PC-9 (cell line): ENCODE measurements at regions not wholly inside any gene's neighbourhood (a gene's known extent, or its start where the extent isn't known, plus 50 kb on each side); places are given as distances from the start of the nearest gene placed in this dataset.

Experiments used
- CTCF ChIP-seq: fragments of 200-600 bp; sonication (generic); conservative IDR thresholded peaks from 2 replicates; pipeline ENCODE4 v1.6.1; 2017; ENCODE audit warnings: mixed run types, antibody characterized with exemption, mild to moderate bottlenecking, moderate library complexity
- EZH2 ChIP-seq: fragments of 200-600 bp; sonication (generic); IDR thresholded peaks from 2 replicates; pipeline ENCODE4 v1.8.0; 2017; ENCODE audit warnings: antibody characterized with exemption, low read depth

- TF ChIP-seq CTCF (no peak), EZH2 (no peak)
Observed at GRCh38 chr9:1267581-1267980, 217.4 kb downstream of the DMRT2 start.
